H9 (cell line): ENCODE measurements at regions not wholly inside any gene's neighbourhood (a gene's known extent, or its start where the extent isn't known, plus 50 kb on each side); places are given as distances from the start of the nearest gene placed in this dataset.

Experiments used
- DNase-seq: peaks from one replicate; pipeline ENCODE4 v3.0.0-alpha.2; 2017
- H2AFZ ChIP-seq: one replicate; pipeline ENCODE4 v1.6.1; 2013; ENCODE audit warnings: mild to moderate bottlenecking, low read length, control low read depth, moderate library complexity
- H2AK5ac ChIP-seq: 2 replicates; pipeline ENCODE4 v1.6.1; 2013; ENCODE audit warnings: low read length, control low read depth, mixed read lengths; ENCODE audit not compliant: insufficient read length
- H2BK120ac ChIP-seq: one replicate; pipeline ENCODE4 v1.6.1; 2013; ENCODE audit warnings: low read depth, mild to moderate bottlenecking, low read length, control low read depth, inconsistent platforms; ENCODE audit not compliant: poor library complexity, severe bottlenecking
- H2BK12ac ChIP-seq: 2 replicates; pipeline ENCODE4 v1.6.1; 2013; ENCODE audit warnings: low read length, control low read depth, mixed read lengths, low read depth; ENCODE audit not compliant: insufficient read length
- H2BK15ac ChIP-seq: 2 replicates; pipeline ENCODE4 v1.6.1; 2013; ENCODE audit warnings: low read depth, low read length, control low read depth
- H2BK20ac ChIP-seq: one replicate; pipeline ENCODE4 v1.6.1; 2013; ENCODE audit warnings: low read depth, mild to moderate bottlenecking, low read length, control low read depth, inconsistent platforms; ENCODE audit not compliant: poor library complexity, severe bottlenecking
- H2BK5ac ChIP-seq: 2 replicates; pipeline ENCODE4 v1.6.1; 2013; ENCODE audit warnings: low read length, control low read depth, mixed read lengths; ENCODE audit not compliant: insufficient read length
- H3K14ac ChIP-seq: 2 replicates; pipeline ENCODE4 v1.6.1; 2013; ENCODE audit warnings: low read length, control low read depth; ENCODE audit not compliant: insufficient read depth
- H3K18ac ChIP-seq: 2 replicates; pipeline ENCODE4 v1.6.1; 2013; ENCODE audit warnings: low read depth, mild to moderate bottlenecking, mixed read lengths, low read length, control low read depth; ENCODE audit not compliant: insufficient read length
- H3K23ac ChIP-seq: 2 replicates; pipeline ENCODE4 v1.6.1; 2013; ENCODE audit warnings: low read length, control low read depth, mixed read lengths, low read depth; ENCODE audit not compliant: insufficient read length
- H3K23me2 ChIP-seq: 2 replicates; pipeline ENCODE4 v1.6.1; 2013; ENCODE audit warnings: low read depth, mild to moderate bottlenecking, mixed read lengths, low read length, control low read depth; ENCODE audit not compliant: insufficient read length, poor library complexity, severe bottlenecking
- H3K27ac ChIP-seq: 2 replicates; pipeline ENCODE4 v1.5.1; 2013; ENCODE audit warnings: low read length, control low read depth, mixed read lengths, low read depth; ENCODE audit not compliant: insufficient read length
- H3K27me3 ChIP-seq: 2 replicates; pipeline ENCODE4 v1.6.1; 2013; ENCODE audit warnings: low read length, control low read depth, inconsistent platforms; ENCODE audit not compliant: insufficient read depth
- H3K4ac ChIP-seq: 2 replicates; pipeline ENCODE4 v1.6.1; 2013; ENCODE audit warnings: low read depth, mild to moderate bottlenecking, control low read depth, inconsistent platforms, low read length, moderate library complexity
- H3K4me1 ChIP-seq: 2 replicates; pipeline ENCODE4 v1.6.1; 2013; ENCODE audit warnings: low read length, control low read depth, inconsistent platforms; ENCODE audit not compliant: insufficient read depth
- H3K4me2 ChIP-seq: 2 replicates; pipeline ENCODE4 v1.6.1; 2013; ENCODE audit warnings: low read length, control low read depth, mixed read lengths; ENCODE audit not compliant: insufficient read length, insufficient read depth
- H3K56ac ChIP-seq: 2 replicates; pipeline ENCODE4 v1.6.1; 2013; ENCODE audit warnings: low read depth, mild to moderate bottlenecking, mixed read lengths, low read length, control low read depth; ENCODE audit not compliant: insufficient read length
- H3K79me1 ChIP-seq: 2 replicates; pipeline ENCODE4 v1.6.1; 2013; ENCODE audit warnings: low read depth, mild to moderate bottlenecking, moderate library complexity, low read length, control low read depth, inconsistent platforms; ENCODE audit not compliant: insufficient read depth, poor library complexity, severe bottlenecking
- H3K79me2 ChIP-seq: 2 replicates; pipeline ENCODE4 v1.6.1; 2013; ENCODE audit warnings: low read length, control low read depth, inconsistent platforms; ENCODE audit not compliant: insufficient read depth
- H3K9ac ChIP-seq: 2 replicates; pipeline ENCODE4 v1.6.1; 2013; ENCODE audit warnings: low read length, control low read depth, mixed read lengths; ENCODE audit not compliant: insufficient read length; ENCODE audit errors: extremely low read depth
- H3K9me3 ChIP-seq: one replicate; pipeline ENCODE4 v1.6.1; 2013; ENCODE audit warnings: low read depth, low read length, inconsistent platforms; ENCODE audit not compliant: control insufficient read depth
- H3T11ph ChIP-seq: one replicate; pipeline ENCODE4 v1.6.1; 2013; ENCODE audit warnings: mild to moderate bottlenecking, low read length, control low read depth, inconsistent platforms
- H4K20me1 ChIP-seq: one replicate; pipeline ENCODE4 v1.6.1; 2013; ENCODE audit not compliant: control insufficient read depth, insufficient read length, insufficient read depth
- H4K5ac ChIP-seq: 2 replicates; pipeline ENCODE4 v1.6.1; 2013; ENCODE audit warnings: low read depth, mild to moderate bottlenecking, mixed read lengths, low read length, control low read depth; ENCODE audit not compliant: insufficient read length
- H4K8ac ChIP-seq: replicated peaks from 2 replicates; pipeline ENCODE4 v1.6.1; 2013; ENCODE audit warnings: low read length, control low read depth, mixed read lengths, low read depth; ENCODE audit not compliant: insufficient read length
- H4K91ac ChIP-seq: 2 replicates; pipeline ENCODE4 v1.6.1; 2013; ENCODE audit warnings: low read depth, mild to moderate bottlenecking, moderate library complexity, mixed read lengths, low read length, control low read depth; ENCODE audit not compliant: insufficient read length
- H3K27ac Mint-ChIP-seq, 3 experiments: 2 replicates in 2 of 3; 3 replicates in 1 of 3; pipeline ENCODE4 v1.8.0; 2020 to 2021; ENCODE audit warnings: mixed read lengths in 3 of 3, mild to moderate bottlenecking in 1 of 3, moderate library complexity in 1 of 3
- H3K27me3 Mint-ChIP-seq: 2 replicates; pipeline ENCODE4 v1.8.0; 2021; ENCODE audit warnings: low read depth, mild to moderate bottlenecking, moderate library complexity, mixed read lengths
- H3K36me3 Mint-ChIP-seq, 3 experiments: 2 replicates in 2 of 3; 3 replicates in 1 of 3; pipeline ENCODE4 v1.8.0; 2020 to 2021; ENCODE audit warnings: low read depth in 3 of 3, mixed read lengths in 3 of 3; ENCODE audit not compliant: insufficient read depth in 1 of 3
- H3K4me1 Mint-ChIP-seq, 2 experiments: 2 replicates each; pipeline ENCODE4 v1.8.0; 2020; ENCODE audit warnings: mixed read lengths in 2 of 2
- H3K4me3 Mint-ChIP-seq, 2 experiments: 2 replicates in 1 of 2; 3 replicates in 1 of 2; pipeline ENCODE4 v1.8.0; 2020 to 2021; ENCODE audit warnings: mild to moderate bottlenecking in 2 of 2, mixed read lengths in 2 of 2, moderate library complexity in 1 of 2
- H3K9me3 Mint-ChIP-seq, 2 experiments: 2 replicates in 1 of 2; 3 replicates in 1 of 2; pipeline ENCODE4 v1.8.0; 2020; ENCODE audit warnings: mild to moderate bottlenecking in 2 of 2, mixed read lengths in 2 of 2, moderate library complexity in 1 of 2
- CTCF ChIP-seq: fragments of 200-600 bp; sonication (generic); conservative IDR thresholded peaks from 3 replicates; pipeline ENCODE4 v1.8.0; 2021; ENCODE audit warnings: antibody characterized with exemption, mild to moderate bottlenecking
- WGBS: extraction: QIAGEN DNeasy Blood & Tissue Kit; methylation state at CpG from one replicate; pipeline ENCODE4 v1.1.7; 2013; ENCODE audit warnings: missing lambda C conversion rate, low lambda C conversion rate, mixed read lengths; ENCODE audit not compliant: insufficient read length; ENCODE audit errors: extremely low coverage; 5-methylcytosine and 5-hydroxymethylcytosine counted together

DNA sequence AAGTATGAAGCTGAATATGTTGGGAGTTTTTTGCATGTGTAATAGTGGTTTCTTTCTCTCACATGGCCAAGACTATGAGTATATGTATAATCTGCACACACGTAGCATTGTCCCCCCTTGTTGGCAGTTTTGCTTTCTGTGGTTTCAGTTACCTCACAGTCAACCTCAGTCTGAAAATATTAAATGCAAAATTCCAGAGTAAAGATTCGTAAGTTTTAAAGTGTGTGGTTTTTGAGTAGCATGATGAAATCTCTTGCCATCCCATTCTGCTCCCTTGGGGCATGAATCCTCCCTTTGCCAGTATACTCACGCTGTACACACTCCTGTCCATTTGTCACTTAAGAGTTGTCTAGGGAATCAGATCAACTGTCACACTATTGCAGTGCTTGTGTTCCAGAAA lies 742.0 kb upstream of the CCDC54 start:
- Histone ChIP-seq H3T11ph (no peak overlapping the region), H2AK5ac (no peak overlapping the region), H3K4ac (no peak overlapping the region), H4K8ac (no peak overlapping the region), H3K23ac (no peak overlapping the region), H2BK12ac (no peak overlapping the region), H4K5ac (no peak overlapping the region), H2BK5ac (no peak overlapping the region), H2BK120ac (no peak overlapping the region), H3K23me2 (no peaks in the 10 kb centered on the region), H3K4me1 (no peaks in the 10 kb centered on the region), H4K20me1 (no peaks in the 10 kb centered on the region), H3K56ac (no peak overlapping the region), H3K14ac (no peak overlapping the region), H2BK15ac (no peak overlapping the region), H3K79me2 (no peaks in the 10 kb centered on the region), H3K9me3 (no peaks in the 10 kb centered on the region), H2BK20ac (no peak overlapping the region), H3K4me2 (no peak overlapping the region), H3K79me1 (no peaks in the 10 kb centered on the region), H3K9ac (no peak overlapping the region), H3K18ac (no peak overlapping the region), H4K91ac (no peak overlapping the region), H3K27ac (no peak overlapping the region), H2AFZ (no peak overlapping the region), H3K27me3 (no peaks in the 10 kb centered on the region)
- Mint-ChIP-seq H3K4me3 (no peak overlapping the region), H3K36me3 (no peaks in the 10 kb centered on the region; a peak in 1 of 7 replicates), H3K27me3 (no peaks in the 10 kb centered on the region), H3K27ac (no peak overlapping the region), H3K9me3 (no peaks in the 10 kb centered on the region), H3K4me1 (peaks cover 0 to 2% of the 10 kb centered on the region in 2 experiments; a peak in 1 of 4 replicates)
- DNase-seq, result no peak
- no CpG with 5 or more reads among the region's 3 CpGs for WGBS
- TF ChIP-seq CTCF, result no peak
